ENCODE measurements at regions not wholly inside any gene's neighbourhood (a gene's known extent, or its start where the extent isn't known, plus 50 kb on each side); places are given as distances from the start of the nearest gene placed in this dataset.

- intact Hi-C loops (cut with micrococcal nuclease), result no loop called here
- Mint-ChIP-seq H3K4me3 (no peak overlapping the region), H3K36me3 (ENCODE audit: low read depth) (no peaks in the 10 kb centered on the region), H3K4me1 (ENCODE audit: low read depth) (no peaks in the 10 kb centered on the region), H3K27ac (no peak overlapping the region), H3K27me3 (no peaks in the 10 kb centered on the region), H3K9me3 (peaks cover 18% of the 10 kb centered on the region)
Observed at GRCh38 chr16:64184156-64184555, 937.7 kb downstream of the CDH11 start.

GRCh38 chr16:64182985-64183384 lies 938.9 kb downstream of the CDH11 start:
- Mint-ChIP-seq H3K27me3 (no peaks in the 10 kb centered on the region), H3K4me1 (ENCODE audit: low read depth) (no peaks in the 10 kb centered on the region), H3K4me3 (no peak overlapping the region), H3K27ac (no peak overlapping the region), H3K9me3 (peaks cover 30% of the 10 kb centered on the region), H3K36me3 (ENCODE audit: low read depth) (no peaks in the 10 kb centered on the region)
- intact Hi-C loops (cut with micrococcal nuclease), result no loop called here

- intact Hi-C loops (cut with micrococcal nuclease), result no loop called here
- Mint-ChIP-seq H3K27ac (no peak overlapping the region), H3K27me3 (no peaks in the 10 kb centered on the region), H3K4me1 (ENCODE audit: low read depth) (no peaks in the 10 kb centered on the region), H3K4me3 (no peak overlapping the region), H3K9me3 (peaks cover 35% of the 10 kb centered on the region), H3K36me3 (ENCODE audit: low read depth) (no peaks in the 10 kb centered on the region)
Observed at GRCh38 chr16:64181271-64181925, 940.5 kb downstream of the CDH11 start.

GRCh38 chr16:64180136-64180900 lies 941.5 kb downstream of the CDH11 start:
- H3K27ac Mint-ChIP-seq, result no peak overlapping the region
- H3K9me3 Mint-ChIP-seq, result peaks cover 35% of the 10 kb centered on the region
- no peaks in the 10 kb centered on the region for H3K4me1 Mint-ChIP-seq (ENCODE audit: low read depth)
- no peaks in the 10 kb centered on the region for H3K27me3 Mint-ChIP-seq
- H3K4me3 Mint-ChIP-seq, result no peak overlapping the region
- H3K36me3 Mint-ChIP-seq (ENCODE audit: low read depth), result no peaks in the 10 kb centered on the region
- intact Hi-C loops (cut with micrococcal nuclease), result no loop called here

- Mint-ChIP-seq H3K9me3 (peaks cover 19% of the 10 kb centered on the region), H3K36me3 (ENCODE audit: low read depth) (no peaks in the 10 kb centered on the region), H3K4me1 (ENCODE audit: low read depth) (no peaks in the 10 kb centered on the region), H3K27me3 (no peaks in the 10 kb centered on the region), H3K27ac (no peak overlapping the region), H3K4me3 (no peak overlapping the region)
- intact Hi-C loops (cut with micrococcal nuclease), result no loop called here
Observed at GRCh38 chr16:64174327-64174726, 947.5 kb downstream of the CDH11 start.

- Mint-ChIP-seq H3K36me3 (ENCODE audit: low read depth) (no peaks in the 10 kb centered on the region), H3K4me3 (no peak overlapping the region), H3K4me1 (ENCODE audit: low read depth) (no peaks in the 10 kb centered on the region), H3K9me3 (peaks cover 5% of the 10 kb centered on the region), H3K27me3 (no peaks in the 10 kb centered on the region), H3K27ac (no peak overlapping the region)
- intact Hi-C loops (cut with micrococcal nuclease), result no loop called here
Observed at GRCh38 chr16:64172652-64173051, 949.2 kb downstream of the CDH11 start.

GRCh38 chr16:64172226-64172625 lies 949.6 kb downstream of the CDH11 start:
- Mint-ChIP-seq H3K4me1 (ENCODE audit: low read depth) (no peaks in the 10 kb centered on the region), H3K9me3 (peaks cover 3% of the 10 kb centered on the region), H3K4me3 (no peak overlapping the region), H3K27ac (no peak overlapping the region), H3K36me3 (ENCODE audit: low read depth) (no peaks in the 10 kb centered on the region), H3K27me3 (no peaks in the 10 kb centered on the region)
- intact Hi-C loops (cut with micrococcal nuclease), result no loop called here

- Mint-ChIP-seq H3K9me3 (no peaks in the 10 kb centered on the region), H3K4me1 (ENCODE audit: low read depth) (no peaks in the 10 kb centered on the region), H3K4me3 (no peak overlapping the region), H3K27me3 (no peaks in the 10 kb centered on the region), H3K36me3 (ENCODE audit: low read depth) (no peaks in the 10 kb centered on the region), H3K27ac (no peak overlapping the region)
- intact Hi-C loops (cut with micrococcal nuclease), result no loop called here
Observed at GRCh38 chr16:64171632-64172031, 950.2 kb downstream of the CDH11 start.

GRCh38 chr16:64168371-64168770 lies 953.5 kb downstream of the CDH11 start:
- Mint-ChIP-seq H3K4me3 (no peak overlapping the region), H3K27me3 (no peaks in the 10 kb centered on the region), H3K27ac (no peak overlapping the region), H3K4me1 (ENCODE audit: low read depth) (no peaks in the 10 kb centered on the region), H3K9me3 (no peaks in the 10 kb centered on the region), H3K36me3 (ENCODE audit: low read depth) (no peaks in the 10 kb centered on the region)
- intact Hi-C loops (cut with micrococcal nuclease), result no loop called here

GRCh38 chr16:64167936-64168335 lies 953.9 kb downstream of the CDH11 start:
- H3K36me3 Mint-ChIP-seq (ENCODE audit: low read depth), result no peaks in the 10 kb centered on the region
- no peak overlapping the region for H3K4me3 Mint-ChIP-seq
- H3K27ac Mint-ChIP-seq, result no peak overlapping the region
- no peaks in the 10 kb centered on the region for H3K27me3 Mint-ChIP-seq
- intact Hi-C loops (cut with micrococcal nuclease), result no loop called here
- H3K9me3 Mint-ChIP-seq, result no peaks in the 10 kb centered on the region
- no peaks in the 10 kb centered on the region for H3K4me1 Mint-ChIP-seq (ENCODE audit: low read depth)

GRCh38 chr16:64165368-64165767 lies 956.5 kb downstream of the CDH11 start:
- Mint-ChIP-seq H3K9me3 (no peaks in the 10 kb centered on the region), H3K4me3 (no peak overlapping the region), H3K27me3 (no peaks in the 10 kb centered on the region), H3K4me1 (ENCODE audit: low read depth) (no peaks in the 10 kb centered on the region), H3K27ac (no peak overlapping the region), H3K36me3 (ENCODE audit: low read depth) (no peaks in the 10 kb centered on the region)
- intact Hi-C loops (cut with micrococcal nuclease), result no loop called here

GRCh38 chr16:64162613-64163375 lies 959.1 kb downstream of the CDH11 start:
- Mint-ChIP-seq H3K36me3 (ENCODE audit: low read depth) (no peaks in the 10 kb centered on the region), H3K4me1 (ENCODE audit: low read depth) (no peaks in the 10 kb centered on the region), H3K27ac (no peak overlapping the region), H3K4me3 (no peak overlapping the region), H3K9me3 (no peaks in the 10 kb centered on the region), H3K27me3 (no peaks in the 10 kb centered on the region)
- intact Hi-C loops (cut with micrococcal nuclease), result no loop called here

GRCh38 chr16:64159976-64160375 lies 961.9 kb downstream of the CDH11 start:
- Mint-ChIP-seq H3K27me3 (no peaks in the 10 kb centered on the region), H3K27ac (no peak overlapping the region), H3K4me3 (no peak overlapping the region), H3K4me1 (ENCODE audit: low read depth) (no peaks in the 10 kb centered on the region), H3K36me3 (ENCODE audit: low read depth) (no peaks in the 10 kb centered on the region), H3K9me3 (no peaks in the 10 kb centered on the region)
- intact Hi-C loops (cut with micrococcal nuclease), result no loop called here

- Mint-ChIP-seq H3K27ac (no peak overlapping the region), H3K27me3 (no peaks in the 10 kb centered on the region), H3K4me3 (no peak overlapping the region), H3K36me3 (ENCODE audit: low read depth) (no peaks in the 10 kb centered on the region), H3K9me3 (no peaks in the 10 kb centered on the region), H3K4me1 (ENCODE audit: low read depth) (no peaks in the 10 kb centered on the region)
- intact Hi-C loops (cut with micrococcal nuclease), result no loop called here
Observed at GRCh38 chr16:64158941-64159588, 962.8 kb downstream of the CDH11 start.
